ENCODE measurements at regions not wholly inside any gene's neighbourhood (a gene's known extent, or its start where the extent isn't known, plus 50 kb on each side); places are given as distances from the start of the nearest gene placed in this dataset.

- no peak for TF ChIP-seq CTCF (conservative IDR thresholded peaks at IDR 0.05; ENCODE audit: low read length)
- no peak for TF ChIP-seq EZH2phosphoT487 (IDR thresholded peaks at IDR 0.05; ENCODE audit: borderline replicate concordance)
These were observed 292.5 kb downstream of the UQCRFS1 start for GRCh38 chr19:28920269-28921066.

Data from Loucy (cell line).